ENCODE measurements at regions not wholly inside any gene's neighbourhood (a gene's known extent, or its start where the extent isn't known, plus 50 kb on each side); places are given as distances from the start of the nearest gene placed in this dataset.

GRCh38 chr10:118473305-118473960 is 122.0 kb downstream of the PRLHR start:
- H3K4me3 ChIP-seq (ENCODE audit: low read depth, low read length), result no peak overlapping the region
- DNase-seq (ENCODE audit: low read depth), result no peak

DNA sequence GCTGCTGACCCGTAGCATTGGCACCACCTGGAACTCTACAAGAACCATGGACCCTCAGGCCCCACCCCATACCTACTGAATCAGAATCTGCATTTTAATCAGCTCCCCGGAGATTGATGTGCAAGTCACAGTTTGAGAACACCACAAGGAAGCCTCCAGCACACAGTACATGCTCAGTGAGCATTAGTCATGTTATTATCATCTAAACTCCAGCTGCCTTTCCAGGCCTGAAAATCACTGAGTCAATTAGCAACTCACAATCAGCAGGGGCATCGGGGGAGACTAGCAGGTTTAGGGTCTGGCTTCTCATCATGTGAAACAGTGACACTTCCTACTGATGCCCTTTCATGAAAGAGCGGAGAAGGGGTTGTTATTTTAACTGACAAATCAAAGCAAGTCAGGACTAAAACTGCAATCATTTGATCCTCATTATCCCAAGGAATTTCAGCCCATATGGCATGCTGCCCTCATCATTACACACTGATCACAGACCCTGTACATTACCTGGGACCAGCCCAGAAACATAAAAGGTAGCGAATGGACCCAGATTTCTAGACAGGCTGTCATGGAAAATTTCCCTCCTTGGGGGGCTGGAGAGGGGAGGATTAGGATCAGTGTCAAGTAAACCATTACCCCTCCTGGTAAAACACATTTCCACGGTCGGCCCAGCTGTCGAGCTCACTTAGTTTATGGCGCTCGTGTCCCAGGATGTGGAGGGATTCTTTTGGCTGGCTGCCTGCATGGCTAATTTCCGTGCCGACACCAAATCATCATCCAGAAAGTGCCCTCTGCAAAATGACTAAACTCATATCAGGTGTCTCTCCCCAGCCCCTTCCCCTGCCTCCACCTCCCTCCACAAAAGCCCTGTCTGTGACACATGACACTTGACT is 122.8 kb downstream of the PRLHR start:
- no peak for DNase-seq (ENCODE audit: low read depth)
- no peak overlapping the region for H3K4me3 ChIP-seq (ENCODE audit: low read depth, low read length)
- TF ChIP-seq CTCF (IDR thresholded peaks at IDR 0.05; ENCODE audit: insufficient read depth, low read depth, low read length), result no peak

More at GRCh38 chr10:118473305-118473960, 122.0 kb downstream of the PRLHR start:
- no peak for TF ChIP-seq CTCF (IDR thresholded peaks at IDR 0.05; ENCODE audit: insufficient read depth, low read depth, low read length)

GRCh38 chr10:118471863-118472262 is 123.6 kb downstream of the PRLHR start:
- TF ChIP-seq CTCF (IDR thresholded peaks at IDR 0.05; ENCODE audit: insufficient read depth, low read depth, low read length), result no peak
- DNase-seq (ENCODE audit: low read depth), result no peak
- H3K4me3 ChIP-seq (ENCODE audit: low read depth, low read length), result no peak overlapping the region

GRCh38 chr10:118470470-118470869 is 125.0 kb downstream of the PRLHR start:
- H3K4me3 ChIP-seq (ENCODE audit: low read depth, low read length), result no peak overlapping the region
- TF ChIP-seq CTCF (IDR thresholded peaks at IDR 0.05; ENCODE audit: insufficient read depth, low read depth, low read length), result no peak
- DNase-seq (ENCODE audit: low read depth), result no peak

- no peak overlapping the region for H3K4me3 ChIP-seq (ENCODE audit: low read depth, low read length)
- TF ChIP-seq CTCF (IDR thresholded peaks at IDR 0.05; ENCODE audit: insufficient read depth, low read depth, low read length), result no peak
- DNase-seq (ENCODE audit: low read depth), result no peak
Measured at GRCh38 chr10:118467200-118467599, 125.1 kb upstream of the FAM204A start.

GRCh38 chr10:118465300-118465874 is 123.3 kb upstream of the FAM204A start:
- no peak for TF ChIP-seq CTCF (IDR thresholded peaks at IDR 0.05; ENCODE audit: insufficient read depth, low read depth, low read length)
- no peak overlapping the region for H3K4me3 ChIP-seq (ENCODE audit: low read depth, low read length)
- DNase-seq (ENCODE audit: low read depth), result no peak
